ENCODE measurements at regions not wholly inside any gene's neighbourhood (a gene's known extent, or its start where the extent isn't known, plus 50 kb on each side); places are given as distances from the start of the nearest gene placed in this dataset.

DNA sequence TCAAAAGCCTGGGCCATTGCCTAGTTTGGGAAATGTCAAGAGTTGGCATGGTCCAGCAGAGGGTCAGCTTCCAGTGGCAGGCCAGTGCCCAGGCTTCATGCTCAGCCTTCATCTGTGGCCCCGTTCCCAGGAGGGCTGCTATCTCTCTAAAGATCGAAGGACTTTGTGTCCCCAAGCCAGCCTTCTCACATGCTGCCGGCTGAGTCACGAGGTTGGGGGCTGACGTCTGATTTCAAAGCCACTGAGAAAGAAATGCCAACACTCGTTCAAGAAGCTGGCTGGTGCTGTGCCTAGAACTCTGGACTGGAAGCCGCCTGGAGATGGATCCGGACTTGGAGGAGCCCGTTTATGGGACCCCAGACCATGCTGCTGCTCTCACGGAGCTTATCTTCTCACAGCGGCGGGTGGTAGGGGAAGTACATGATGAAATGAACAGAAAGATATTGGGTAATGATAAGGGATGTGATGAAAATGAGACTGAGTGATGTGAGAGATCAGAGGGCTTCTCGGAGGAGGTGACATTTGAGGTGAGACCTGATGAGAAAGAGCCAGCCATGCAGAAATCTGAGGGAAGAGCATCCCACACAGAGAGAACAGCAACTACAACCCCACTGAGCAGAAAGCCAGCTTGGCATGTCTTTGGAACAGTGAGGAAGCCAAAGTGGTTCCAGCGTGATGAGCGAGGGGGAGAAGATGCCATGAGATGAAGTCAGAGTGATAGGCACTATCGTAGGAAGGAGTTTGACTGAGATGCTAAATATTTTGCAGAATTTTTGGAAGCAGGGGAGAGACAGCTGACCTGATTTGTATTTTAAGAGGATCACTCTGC is 54.9 kb upstream of the BOD1 start:
- ChIA-PET POLR2A (no interaction called here), CTCF (interaction anchor here (1.0 kb wide), 1 partner anchor 38 kb away, joined by 3 read pairs; no protein-coding TSS in a partner anchor)
- H3K36me3 ChIP-seq (ENCODE audit: control insufficient read depth in 4 of 4, insufficient read depth in 4 of 4, low read length in 3 of 4), result no peaks in the 10 kb centered on the region
- H3K27ac ChIP-seq (ENCODE audit: insufficient read depth in 1 of 2, low read depth in 1 of 2, low read length in 2 of 2, poor library complexity in 1 of 2, severe bottlenecking in 2 of 2), result no peak overlapping the region
- H3K9me3 ChIP-seq (ENCODE audit: control extremely low read depth in 1 of 5, control insufficient read depth in 4 of 5, insufficient read depth in 2 of 5, low read depth in 1 of 5, low read length in 4 of 5), result peaks cover 0 to 12% (median 7%) of the 10 kb centered on the region in 5 experiments
- H3K4me3 ChIP-seq (ENCODE audit: control insufficient read depth in 1 of 7, extremely low read depth in 1 of 7, insufficient read depth in 4 of 7, low read depth in 2 of 7, low read length in 6 of 7), result no peak overlapping the region
- peaks cover 0 to 5% (median 2%) of the 10 kb centered on the region in 4 experiments for H3K4me1 ChIP-seq (ENCODE audit: control extremely low read depth in 1 of 4, control insufficient read depth in 4 of 4, insufficient read depth in 4 of 4, low read length in 3 of 4)
- 92% methylated on average over 16 of the region's 16 CpGs for WGBS (ENCODE audit: insufficient coverage)
- no peaks in the 10 kb centered on the region for H3K27me3 ChIP-seq (replicated peaks in 2 of 5; ENCODE audit: control insufficient read depth in 4 of 5, insufficient read depth in 5 of 5, low read length in 4 of 5)
- DNase-seq, result no peak

DNA sequence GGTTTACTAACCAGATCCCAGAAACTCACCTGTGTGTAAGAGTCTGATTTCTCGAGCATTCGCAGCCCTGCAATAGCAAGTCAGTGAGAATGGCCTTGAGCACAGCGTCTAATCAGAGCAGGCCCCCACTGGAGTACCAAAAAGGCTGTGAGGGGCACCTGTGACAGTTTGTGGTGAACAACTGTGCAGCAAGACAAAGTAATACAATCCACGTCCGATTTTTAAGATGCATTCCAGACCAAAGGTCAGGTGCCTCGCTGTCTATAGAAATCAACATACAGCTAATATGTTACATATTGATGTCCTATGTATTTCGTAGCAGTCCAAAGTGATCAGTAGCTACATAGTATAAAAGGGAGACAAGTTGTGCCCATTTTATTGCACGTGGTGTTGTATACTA is 55.7 kb upstream of the BOD1 start:
- no peak overlapping the region for H3K27ac ChIP-seq (ENCODE audit: insufficient read depth in 1 of 2, low read depth in 1 of 2, low read length in 2 of 2, poor library complexity in 1 of 2, severe bottlenecking in 2 of 2)
- CTCF ChIA-PET, result interaction anchor here (0.9 kb wide), 1 partner anchor 9 kb away, joined by 4 read pairs; no protein-coding TSS in a partner anchor
- POLR2A ChIA-PET, result no interaction called here
- peaks cover 0 to 5% (median 2%) of the 10 kb centered on the region in 4 experiments for H3K4me1 ChIP-seq (ENCODE audit: control extremely low read depth in 1 of 4, control insufficient read depth in 4 of 4, insufficient read depth in 4 of 4, low read length in 3 of 4)
- peaks cover 0 to 12% (median 8%) of the 10 kb centered on the region in 5 experiments for H3K9me3 ChIP-seq (ENCODE audit: control extremely low read depth in 1 of 5, control insufficient read depth in 4 of 5, insufficient read depth in 2 of 5, low read depth in 1 of 5, low read length in 4 of 5)
- H3K36me3 ChIP-seq (ENCODE audit: control insufficient read depth in 4 of 4, insufficient read depth in 4 of 4, low read length in 3 of 4), result no peaks in the 10 kb centered on the region
- H3K4me3 ChIP-seq (ENCODE audit: control insufficient read depth in 1 of 7, extremely low read depth in 1 of 7, insufficient read depth in 4 of 7, low read depth in 2 of 7, low read length in 6 of 7), result no peak overlapping the region
- no peaks in the 10 kb centered on the region for H3K27me3 ChIP-seq (replicated peaks in 2 of 5; ENCODE audit: control insufficient read depth in 4 of 5, insufficient read depth in 5 of 5, low read length in 4 of 5)
- 78% methylated on average over 1 of the region's 8 CpGs for WGBS (ENCODE audit: insufficient coverage)
- DNase-seq, result no peak

DNA sequence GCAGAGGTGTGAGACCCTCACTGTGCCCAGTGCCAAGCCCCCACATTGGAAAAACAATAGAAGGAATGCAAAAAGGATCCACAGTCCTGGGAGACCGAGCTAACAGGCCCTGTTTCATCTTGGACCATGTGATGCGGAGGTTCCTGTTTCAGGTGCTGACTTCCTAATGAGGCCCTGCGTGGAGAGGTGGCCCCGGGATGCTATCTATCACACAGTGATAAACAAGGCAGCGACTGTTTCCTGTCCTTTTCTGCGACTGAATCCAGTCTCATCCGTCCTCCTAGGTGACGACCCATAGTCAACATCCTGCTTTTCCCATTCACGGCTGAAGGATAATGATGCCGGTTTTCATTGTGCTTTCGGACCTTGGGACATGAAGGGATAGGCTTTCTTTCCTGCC is 56.4 kb upstream of the BOD1 start:
- 76% methylated on average over 11 of the region's 11 CpGs for WGBS (ENCODE audit: insufficient coverage)
- H3K27me3 ChIP-seq (replicated peaks in 2 of 5; ENCODE audit: control insufficient read depth in 4 of 5, insufficient read depth in 5 of 5, low read length in 4 of 5), result no peaks in the 10 kb centered on the region
- no peak for DNase-seq
- H3K9me3 ChIP-seq (ENCODE audit: control extremely low read depth in 1 of 5, control insufficient read depth in 4 of 5, insufficient read depth in 2 of 5, low read depth in 1 of 5, low read length in 4 of 5), result peaks cover 0 to 12% (median 8%) of the 10 kb centered on the region in 5 experiments
- no peak overlapping the region for H3K27ac ChIP-seq (ENCODE audit: insufficient read depth in 1 of 2, low read depth in 1 of 2, low read length in 2 of 2, poor library complexity in 1 of 2, severe bottlenecking in 2 of 2)
- POLR2A ChIA-PET, result no interaction called here
- CTCF ChIA-PET, result interaction anchor here (0.9 kb wide), 1 partner anchor 8 kb away, joined by 4 read pairs; no protein-coding TSS in a partner anchor
- H3K4me1 ChIP-seq (ENCODE audit: control extremely low read depth in 1 of 4, control insufficient read depth in 4 of 4, insufficient read depth in 4 of 4, low read length in 3 of 4), result peaks cover 0 to 5% (median 2%) of the 10 kb centered on the region in 4 experiments
- no peak overlapping the region for H3K4me3 ChIP-seq (ENCODE audit: control insufficient read depth in 1 of 7, extremely low read depth in 1 of 7, insufficient read depth in 4 of 7, low read depth in 2 of 7, low read length in 6 of 7)
- no peaks in the 10 kb centered on the region for H3K36me3 ChIP-seq (ENCODE audit: control insufficient read depth in 4 of 4, insufficient read depth in 4 of 4, low read length in 3 of 4)

DNA sequence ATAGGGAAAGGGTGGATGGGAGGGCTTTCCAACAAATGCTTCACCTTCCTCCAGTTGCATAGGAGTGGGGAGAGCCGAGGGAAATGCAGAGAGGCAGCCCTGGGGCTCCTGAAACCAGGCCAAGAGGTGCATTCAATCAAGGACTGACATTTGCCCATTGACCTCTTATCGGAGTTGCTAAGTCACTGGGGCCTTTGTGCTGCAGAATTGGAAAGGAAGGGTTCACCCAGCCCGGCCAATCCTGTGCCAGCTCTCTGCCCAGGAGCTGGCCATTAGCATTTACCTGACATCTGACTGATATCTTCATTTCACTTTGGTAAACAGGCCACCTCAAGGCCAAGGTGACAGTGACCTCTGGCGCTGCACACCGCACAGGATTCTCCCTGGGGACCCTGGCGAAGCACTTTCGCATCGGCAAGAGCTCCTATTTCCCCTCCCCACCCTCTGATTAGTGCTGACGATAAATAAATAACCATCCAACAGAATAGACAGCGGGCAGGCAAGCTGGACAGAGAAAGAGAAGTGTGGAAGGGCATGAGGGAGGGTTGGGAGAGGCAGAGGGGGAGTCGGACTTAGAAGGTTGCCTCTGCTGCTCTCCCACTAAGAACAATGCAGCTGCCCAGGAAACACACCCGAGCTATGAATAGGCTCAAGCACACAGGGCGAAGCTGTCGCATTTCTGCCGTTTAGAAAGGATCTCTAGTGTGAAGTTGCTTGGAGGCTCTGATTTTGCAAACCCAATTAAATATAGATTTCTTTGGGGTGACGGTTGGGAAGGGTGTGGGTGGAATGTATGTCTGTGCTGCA is 57.0 kb upstream of the BOD1 start:
- ChIA-PET CTCF (interaction anchor here (0.8 kb wide), 1 partner anchor 55 kb away, joined by 3 read pairs; no protein-coding TSS in a partner anchor), POLR2A (no interaction called here)
- Histone ChIP-seq H3K9me3 (ENCODE audit: control extremely low read depth in 1 of 5, control insufficient read depth in 4 of 5, insufficient read depth in 2 of 5, low read depth in 1 of 5, low read length in 4 of 5) (peaks cover 0 to 12% (median 8%) of the 10 kb centered on the region in 5 experiments), H3K4me1 (ENCODE audit: control extremely low read depth in 1 of 4, control insufficient read depth in 4 of 4, insufficient read depth in 4 of 4, low read length in 3 of 4) (peaks cover 0 to 5% (median 2%) of the 10 kb centered on the region in 4 experiments), H3K27me3 (replicated peaks in 2 of 5; ENCODE audit: control insufficient read depth in 4 of 5, insufficient read depth in 5 of 5, low read length in 4 of 5) (no peaks in the 10 kb centered on the region), H3K36me3 (ENCODE audit: control insufficient read depth in 4 of 4, insufficient read depth in 4 of 4, low read length in 3 of 4) (no peaks in the 10 kb centered on the region), H3K27ac (ENCODE audit: insufficient read depth in 1 of 2, low read depth in 1 of 2, low read length in 2 of 2, poor library complexity in 1 of 2, severe bottlenecking in 2 of 2) (no peak overlapping the region), H3K4me3 (ENCODE audit: control insufficient read depth in 1 of 7, extremely low read depth in 1 of 7, insufficient read depth in 4 of 7, low read depth in 2 of 7, low read length in 6 of 7) (no peak overlapping the region)
- WGBS (ENCODE audit: insufficient coverage), result 95% methylated on average over 12 of the region's 16 CpGs
- no peak for DNase-seq

DNA sequence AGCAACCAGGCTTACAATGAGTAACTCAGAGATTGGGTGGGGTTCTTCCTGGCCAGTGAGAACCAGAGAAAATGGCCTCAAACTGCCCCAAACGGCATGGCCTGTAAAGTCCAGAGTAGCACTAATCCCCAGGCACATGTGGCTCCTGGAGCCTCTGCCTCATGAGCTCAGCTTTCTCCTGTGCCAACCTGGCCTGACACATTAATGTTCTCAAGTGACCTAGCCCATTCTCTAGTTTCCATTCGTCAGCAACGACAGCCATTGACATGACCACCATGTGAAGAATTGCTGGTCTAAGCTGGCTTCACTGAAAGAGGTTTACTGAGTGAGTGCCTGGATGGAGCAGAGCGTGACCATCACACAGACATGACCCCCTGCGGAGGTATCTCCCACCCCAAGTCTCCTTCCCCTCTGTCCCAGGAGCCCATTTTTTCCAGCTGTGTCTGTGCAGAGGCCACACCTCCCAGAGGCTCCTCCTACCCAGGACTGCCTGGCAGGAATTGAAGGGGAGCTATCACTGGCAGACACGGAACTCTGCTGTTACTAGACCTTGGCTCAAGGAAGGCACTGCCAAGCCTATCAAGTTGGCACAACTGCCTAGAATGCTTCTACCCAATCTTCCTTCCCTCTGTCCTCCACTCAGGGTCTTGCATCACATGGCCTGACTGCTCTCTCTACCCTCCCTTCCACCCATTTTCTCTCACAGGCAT is 59.0 kb upstream of the BOD1 start:
- no peak for DNase-seq
- H3K36me3 ChIP-seq (ENCODE audit: control insufficient read depth in 4 of 4, insufficient read depth in 4 of 4, low read length in 3 of 4), result no peaks in the 10 kb centered on the region
- POLR2A ChIA-PET, result no interaction called here
- peaks cover 0 to under 1% (median 0%) of the 10 kb centered on the region in 4 experiments for H3K4me1 ChIP-seq (ENCODE audit: control extremely low read depth in 1 of 4, control insufficient read depth in 4 of 4, insufficient read depth in 4 of 4, low read length in 3 of 4)
- CTCF ChIA-PET, result interaction anchor here (0.6 kb wide), 1 partner anchor 904 kb away, joined by 3 read pairs; no protein-coding TSS in a partner anchor
- H3K4me3 ChIP-seq (ENCODE audit: control insufficient read depth in 1 of 7, extremely low read depth in 1 of 7, insufficient read depth in 4 of 7, low read depth in 2 of 7, low read length in 6 of 7), result no peak overlapping the region
- peaks cover 0 to 12% (median 8%) of the 10 kb centered on the region in 5 experiments for H3K9me3 ChIP-seq (ENCODE audit: control extremely low read depth in 1 of 5, control insufficient read depth in 4 of 5, insufficient read depth in 2 of 5, low read depth in 1 of 5, low read length in 4 of 5)
- no peaks in the 10 kb centered on the region for H3K27me3 ChIP-seq (replicated peaks in 2 of 5; ENCODE audit: control insufficient read depth in 4 of 5, insufficient read depth in 5 of 5, low read length in 4 of 5)
- WGBS (ENCODE audit: insufficient coverage), result 94% methylated on average over 4 of the region's 6 CpGs
- no peak overlapping the region for H3K27ac ChIP-seq (ENCODE audit: insufficient read depth in 1 of 2, low read depth in 1 of 2, low read length in 2 of 2, poor library complexity in 1 of 2, severe bottlenecking in 2 of 2)

DNA sequence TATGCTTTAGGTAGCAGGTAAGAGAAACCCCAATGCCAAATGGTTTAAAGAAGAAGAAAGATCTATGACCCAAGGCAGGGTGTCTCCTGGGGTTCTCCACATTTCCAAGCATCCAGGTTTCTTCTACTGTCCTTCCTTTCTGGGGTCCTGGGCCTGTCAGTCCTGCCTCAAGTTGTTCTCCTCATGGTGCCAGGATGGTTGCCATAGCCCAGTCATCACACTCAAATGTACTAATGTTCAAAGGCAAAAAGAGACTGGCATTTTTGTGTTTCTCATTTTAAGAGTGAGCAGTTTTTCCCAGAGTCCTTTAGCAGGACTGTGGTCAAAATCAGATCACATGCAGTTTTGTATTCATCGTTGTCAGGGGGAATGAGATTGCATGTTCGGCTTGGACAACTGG is 59.9 kb upstream of the BOD1 start:
- Histone ChIP-seq H3K36me3 (ENCODE audit: control insufficient read depth in 4 of 4, insufficient read depth in 4 of 4, low read length in 3 of 4) (no peaks in the 10 kb centered on the region), H3K27ac (ENCODE audit: insufficient read depth in 1 of 2, low read depth in 1 of 2, low read length in 2 of 2, poor library complexity in 1 of 2, severe bottlenecking in 2 of 2) (no peak overlapping the region), H3K27me3 (replicated peaks in 2 of 5; ENCODE audit: control insufficient read depth in 4 of 5, insufficient read depth in 5 of 5, low read length in 4 of 5) (no peaks in the 10 kb centered on the region), H3K9me3 (ENCODE audit: control extremely low read depth in 1 of 5, control insufficient read depth in 4 of 5, insufficient read depth in 2 of 5, low read depth in 1 of 5, low read length in 4 of 5) (peaks cover 0 to 12% (median 8%) of the 10 kb centered on the region in 5 experiments), H3K4me1 (ENCODE audit: control extremely low read depth in 1 of 4, control insufficient read depth in 4 of 4, insufficient read depth in 4 of 4, low read length in 3 of 4) (no peaks in the 10 kb centered on the region), H3K4me3 (ENCODE audit: control insufficient read depth in 1 of 7, extremely low read depth in 1 of 7, insufficient read depth in 4 of 7, low read depth in 2 of 7, low read length in 6 of 7) (no peak overlapping the region)
- ChIA-PET CTCF (interaction anchor here (0.6 kb wide), 1 partner anchor 280 kb away, joined by 3 read pairs; no protein-coding TSS in a partner anchor), POLR2A (no interaction called here)
- no CpG with 5 or more reads among the region's 2 CpGs for WGBS (ENCODE audit: insufficient coverage)
- DNase-seq, result no peak

Data from common myeloid progenitor, CD34-positive (primary cell).